ENCODE measurements at regions not wholly inside any gene's neighbourhood (a gene's known extent, or its start where the extent isn't known, plus 50 kb on each side); places are given as distances from the start of the nearest gene placed in this dataset.

DNA sequence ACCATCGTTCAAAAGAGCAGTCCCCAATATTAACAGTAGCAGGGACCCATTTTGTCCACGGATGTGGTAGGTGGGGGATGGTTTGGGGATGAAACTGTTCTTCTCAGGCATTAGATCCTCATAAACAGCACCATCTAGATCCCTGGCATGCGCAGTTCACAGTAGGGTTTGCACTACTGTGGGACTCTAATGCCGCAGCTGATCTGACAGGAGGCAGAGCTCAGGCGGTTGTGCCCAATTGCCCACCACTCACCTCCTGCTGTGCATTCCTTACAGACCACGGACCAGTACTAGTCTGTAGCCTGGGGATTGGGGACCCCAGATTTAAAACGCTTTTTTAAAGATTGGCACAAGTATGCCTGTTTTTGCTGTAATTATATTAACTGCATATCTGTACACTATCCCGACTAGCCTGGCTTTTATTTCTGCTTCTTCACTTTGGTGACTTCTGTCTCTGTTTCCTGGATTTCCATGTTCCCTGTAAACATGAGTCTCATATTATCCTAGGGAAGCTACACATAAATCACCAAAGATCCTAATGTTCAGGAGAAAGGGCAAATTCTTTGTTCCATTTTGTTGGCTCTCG is 163.3 kb upstream of the AKR1E2 start:
- 0 out of 2 replicates have a peak, but pooled peaks have one; percentile 31 for TF ChIP-seq ZNF335 (tag by site-specific recombination; conservative IDR thresholded peaks at IDR 0.05)
- TF ChIP-seq ZNF274 (IDR thresholded peaks at IDR 0.05; ENCODE audit: low read length) = no peak
- no peak for TF ChIP-seq ZNF274 (tag by site-specific recombination; IDR thresholded peaks at IDR 0.05; ENCODE audit: borderline replicate concordance)
- peak overlapping the region; percentile 59; the same call in 1 of the 2 replicates for H3K27ac ChIP-seq (ENCODE audit: extremely low read depth, low read depth, low read length)
- POLR2A ChIA-PET = interaction anchor here (0.6 kb wide), 1 partner anchor 31 kb away, joined by 3 read pairs; no protein-coding TSS in a partner anchor
- H3K9me3 ChIP-seq (ENCODE audit: control insufficient read depth, insufficient read depth, low read depth, low read length) = no peaks in the 10 kb centered on the region
- H3K36me3 ChIP-seq (ENCODE audit: control insufficient read depth in 2 of 2, insufficient read depth in 1 of 2, low read length in 2 of 2) = no peaks in the 10 kb centered on the region
- peaks cover 3% of the 10 kb centered on the region for H3K4me1 ChIP-seq (ENCODE audit: control insufficient read depth, insufficient read depth, low read length)
- H3K4me3 ChIP-seq (ENCODE audit: low read depth, low read length) = no peak overlapping the region
- CTCF ChIA-PET = interaction anchor here (1.0 kb wide), 1 partner anchor 27 kb away, joined by 4 read pairs; no protein-coding TSS in a partner anchor

DNA sequence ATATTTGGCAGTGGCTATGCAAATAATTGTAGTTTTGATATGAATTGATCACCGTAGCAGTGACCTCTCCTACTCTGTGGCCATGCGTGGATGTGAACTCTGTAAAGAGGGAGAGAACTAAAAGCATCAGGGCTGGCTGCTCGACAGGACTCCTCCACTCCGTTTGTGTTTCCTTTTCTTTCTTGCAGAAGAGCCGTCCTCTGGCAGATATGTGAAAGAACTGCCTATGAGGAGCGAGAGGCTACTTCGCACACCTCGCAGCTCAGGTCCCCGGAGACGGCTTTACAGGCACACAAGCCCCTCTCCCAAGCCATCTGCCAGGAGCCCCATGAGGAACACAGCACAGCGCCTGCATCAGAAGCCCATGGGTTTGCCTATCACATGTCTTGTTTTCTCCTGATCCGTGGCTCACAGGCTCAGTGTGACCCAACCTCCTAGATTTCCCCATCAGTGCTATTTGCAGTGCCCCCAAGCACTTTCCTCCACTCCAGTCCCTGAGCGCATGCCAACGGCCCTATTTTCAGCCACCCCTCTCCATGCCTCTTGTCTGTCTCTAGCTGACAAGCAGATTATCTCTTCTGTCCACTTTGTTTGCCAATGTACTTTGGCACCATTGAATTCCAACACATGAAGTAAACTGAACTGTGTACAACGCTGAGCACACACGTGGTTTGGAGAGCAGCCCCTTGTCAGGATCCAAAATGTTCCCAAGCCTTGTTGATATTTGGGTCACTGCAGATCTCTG is 164.3 kb upstream of the AKR1E2 start:
- H3K4me3 ChIP-seq (ENCODE audit: low read depth, low read length) = no peak overlapping the region
- no peak for TF ChIP-seq HOXA7 (CRISPR knock-in tag; IDR thresholded peaks at IDR 0.05; ENCODE audit: borderline replicate concordance)
- TF ChIP-seq ZNF266 (tag by site-specific recombination; IDR thresholded peaks at IDR 0.05; ENCODE audit: low read depth) = no peak
- no peak; the same call in 1 of the 2 replicates for TF ChIP-seq SCRT2 (tag by site-specific recombination; IDR thresholded peaks at IDR 0.05)
- no peak for TF ChIP-seq ZNF248 (tag by site-specific recombination; IDR thresholded peaks at IDR 0.05)
- CTCF ChIA-PET = interaction anchor here (0.6 kb wide), 1 partner anchor 1285 kb away, joined by 3 read pairs; no protein-coding TSS in a partner anchor
- no peaks in the 10 kb centered on the region for H3K9me3 ChIP-seq (ENCODE audit: control insufficient read depth, insufficient read depth, low read depth, low read length)
- POLR2A ChIA-PET = no interaction called here
- H3K27ac ChIP-seq (ENCODE audit: extremely low read depth, low read depth, low read length) = no peak overlapping the region
- H3K4me1 ChIP-seq (ENCODE audit: control insufficient read depth, insufficient read depth, low read length) = peaks cover 3% of the 10 kb centered on the region
- no peaks in the 10 kb centered on the region for H3K36me3 ChIP-seq (ENCODE audit: control insufficient read depth in 2 of 2, insufficient read depth in 1 of 2, low read length in 2 of 2)

GRCh38 chr10:4658777-4659176 is 167.2 kb upstream of the AKR1E2 start:
- ChIA-PET CTCF (interaction anchor here (1.7 to 1.8 kb wide), 2 partner anchors 20 to 108 kb away, joined by 4 to 6 read pairs; no protein-coding TSS in a partner anchor), POLR2A (no interaction called here)
- Histone ChIP-seq H3K9me3 (ENCODE audit: control insufficient read depth, insufficient read depth, low read depth, low read length) (no peaks in the 10 kb centered on the region), H3K4me1 (ENCODE audit: control insufficient read depth, insufficient read depth, low read length) (peaks cover 13% of the 10 kb centered on the region), H3K27ac (ENCODE audit: extremely low read depth, low read depth, low read length) (no peak overlapping the region), H3K36me3 (ENCODE audit: control insufficient read depth in 2 of 2, insufficient read depth in 1 of 2, low read length in 2 of 2) (no peaks in the 10 kb centered on the region), H3K4me3 (ENCODE audit: low read depth, low read length) (no peak overlapping the region)
- no peak for TF ChIP-seq ZNF184 (tag by site-specific recombination; IDR thresholded peaks at IDR 0.05)
- no peak for TF ChIP-seq ZNF549 (tag by site-specific recombination; IDR thresholded peaks at IDR 0.05)
- TF ChIP-seq ZNF529 (tag by site-specific recombination; IDR thresholded peaks at IDR 0.05; ENCODE audit: insufficient replicate concordance) = no peak
- TF ChIP-seq ZNF366 (tag by site-specific recombination; conservative IDR thresholded peaks at IDR 0.05) = no peak
- TF ChIP-seq ZNF785 (tag by site-specific recombination; IDR thresholded peaks at IDR 0.05) = no peak
- TF ChIP-seq ZNF335 (tag by site-specific recombination; conservative IDR thresholded peaks at IDR 0.05) = no peak
- TF ChIP-seq ZNF426 (tag by site-specific recombination; IDR thresholded peaks at IDR 0.05) = no peak
- TF ChIP-seq ZNF239 (tag by site-specific recombination; IDR thresholded peaks at IDR 0.05) = no peak
- no peak for TF ChIP-seq MYNN (tag by site-specific recombination; IDR thresholded peaks at IDR 0.05; ENCODE audit: borderline replicate concordance)
- no peak for TF ChIP-seq GLI2 (tag by site-specific recombination; IDR thresholded peaks at IDR 0.05; ENCODE audit: borderline replicate concordance, low read depth)
- TF ChIP-seq ZNF132 (tag by site-specific recombination; IDR thresholded peaks at IDR 0.05; ENCODE audit: borderline replicate concordance) = no peak
- no peak for TF ChIP-seq ZNF394 (tag by site-specific recombination; IDR thresholded peaks at IDR 0.05; ENCODE audit: borderline replicate concordance)
- no peak for TF ChIP-seq ZNF670 (tag by site-specific recombination; IDR thresholded peaks at IDR 0.05; ENCODE audit: low read depth)
- no peak for TF ChIP-seq ZNF292 (tag by site-specific recombination; IDR thresholded peaks at IDR 0.05; ENCODE audit: borderline replicate concordance, low read depth)
- TF ChIP-seq ZNF155 (tag by site-specific recombination; IDR thresholded peaks at IDR 0.05) = no peak
